NCI-H1092 treated with DMSO at 0.1 percent for 48 hours (cell line): ENCODE measurements at regions not wholly inside any gene's neighbourhood (a gene's known extent, or its start where the extent isn't known, plus 50 kb on each side); places are given as distances from the start of the nearest gene placed in this dataset.

Experiments
- DNase-seq: peaks from one replicate; lab custom pipeline; 2025; lab: John Stamatoyannopoulos, UW

DNA sequence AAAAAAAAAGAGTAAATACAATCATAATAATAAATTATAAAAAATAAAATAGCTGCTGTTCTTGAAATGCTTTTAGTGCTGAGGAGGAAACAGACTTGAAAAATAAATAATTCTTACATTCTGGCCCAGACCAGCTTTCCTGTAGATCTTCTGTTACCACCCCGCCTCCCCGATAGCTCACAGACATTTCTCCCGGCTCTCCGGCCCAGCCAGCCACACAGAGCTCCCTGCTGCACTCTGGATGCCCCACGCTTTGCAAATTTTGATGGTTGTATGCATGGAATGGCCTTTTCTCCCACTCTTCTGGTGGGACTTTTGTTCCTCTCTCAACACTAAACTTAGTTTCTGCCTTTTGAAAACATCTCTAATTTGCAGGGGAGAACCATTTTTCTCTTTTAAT lies 249.3 kb downstream of the ATP23 start:
- no peak for DNase-seq

DNA sequence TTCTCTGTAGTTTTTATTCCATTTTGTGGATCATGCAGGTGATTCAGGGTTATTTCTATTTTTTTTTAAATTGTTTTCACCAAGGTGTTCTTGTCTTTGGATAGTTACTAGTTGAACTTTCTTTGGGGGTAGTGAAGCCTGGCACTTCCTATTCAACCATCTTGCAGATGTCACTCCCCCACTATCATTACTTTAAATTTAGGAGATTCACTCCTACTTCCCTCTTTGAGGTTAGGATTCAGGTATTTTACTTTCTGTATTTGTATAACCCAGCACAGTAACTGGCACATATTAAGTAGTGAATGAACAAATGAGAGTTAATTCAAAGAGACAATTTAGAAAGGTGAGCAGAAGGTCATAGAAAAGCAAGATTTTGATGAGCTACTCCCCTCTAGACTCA lies 255.6 kb downstream of the ATP23 start:
- no peak for DNase-seq

GRCh38 chr12:58202933-58203718 lies 261.8 kb downstream of the ATP23 start:
- no peak for DNase-seq

GRCh38 chr12:58204071-58204470 lies 262.7 kb downstream of the ATP23 start:
- no peak for DNase-seq

- no peak for DNase-seq
Observed at GRCh38 chr12:58206876-58207275, 265.5 kb downstream of the ATP23 start.

DNA sequence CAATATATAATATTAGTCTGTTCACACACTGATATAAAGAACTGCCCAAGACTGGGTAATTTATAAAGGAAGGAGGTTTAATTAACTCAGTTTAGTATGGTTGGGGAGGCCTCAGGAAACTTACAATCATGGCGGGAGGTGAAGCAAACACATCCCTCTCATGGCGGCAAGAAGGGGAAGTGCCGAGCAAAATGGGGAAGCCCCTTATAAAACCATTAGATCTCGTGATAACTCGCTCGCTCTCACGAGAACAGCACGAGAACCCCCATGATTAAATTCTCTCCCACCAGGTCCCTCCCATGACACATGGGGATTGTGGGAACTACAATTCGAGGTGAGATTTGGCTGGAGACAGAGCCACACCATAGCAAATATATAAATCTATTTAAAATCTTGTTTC lies 269.8 kb downstream of the ATP23 start:
- DNase-seq, result no peak

GRCh38 chr12:58217130-58217529 lies 275.8 kb downstream of the ATP23 start:
- no peak for DNase-seq

DNA sequence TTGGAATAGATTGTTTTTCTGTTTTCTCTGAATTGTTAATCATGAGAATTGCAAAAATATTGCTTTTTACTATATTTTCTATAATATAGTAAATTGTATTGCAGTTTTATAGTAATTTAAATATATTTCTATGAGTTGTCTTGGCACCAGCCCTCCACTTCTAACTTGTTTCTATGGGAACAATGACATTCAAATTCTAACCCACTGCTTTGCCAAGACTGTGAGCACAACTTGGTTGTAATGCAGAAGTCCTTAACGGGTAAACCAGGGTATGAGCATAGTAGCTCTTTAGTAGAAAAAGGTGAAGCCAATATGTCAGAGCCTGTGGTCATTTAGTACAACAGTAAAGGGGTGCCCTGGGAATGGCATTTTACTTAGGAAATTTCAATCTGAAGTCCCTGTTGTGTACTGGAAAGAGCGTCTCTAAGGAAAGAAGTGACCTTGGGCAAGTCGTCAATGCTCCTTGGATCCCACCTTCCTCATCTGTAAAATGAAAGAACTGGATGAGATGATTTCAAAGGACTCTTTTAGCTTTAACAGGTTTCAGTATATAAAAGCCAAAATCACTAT lies 283.3 kb downstream of the ATP23 start:
- no peak for DNase-seq

- no peak for DNase-seq
Observed at GRCh38 chr12:58225203-58225877, 284.0 kb downstream of the ATP23 start.

DNA sequence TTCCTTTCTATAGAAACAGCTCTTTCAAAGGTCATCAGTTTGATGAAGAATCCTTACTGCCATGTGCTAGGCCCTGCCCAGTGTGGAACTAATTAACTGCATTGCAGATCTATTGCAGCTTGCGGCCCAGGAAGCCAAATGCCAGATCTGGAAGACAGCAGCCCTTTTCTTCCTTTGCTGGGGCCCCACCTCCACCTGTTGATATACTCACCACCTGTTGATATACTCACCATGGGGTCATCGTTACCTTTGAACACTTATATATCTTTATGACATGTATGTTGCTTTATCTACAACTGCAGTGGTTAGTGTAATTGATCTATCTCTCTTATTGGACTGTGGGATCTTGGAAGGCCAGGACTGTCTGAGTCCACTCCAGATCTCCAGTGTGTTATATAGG lies 292.5 kb downstream of the ATP23 start:
- no peak for DNase-seq

- no peak for DNase-seq
Observed at GRCh38 chr12:58238411-58238810, 297.0 kb downstream of the ATP23 start.

- no peak for DNase-seq
Observed at GRCh38 chr12:58241099-58241498, 299.7 kb downstream of the ATP23 start.

DNA sequence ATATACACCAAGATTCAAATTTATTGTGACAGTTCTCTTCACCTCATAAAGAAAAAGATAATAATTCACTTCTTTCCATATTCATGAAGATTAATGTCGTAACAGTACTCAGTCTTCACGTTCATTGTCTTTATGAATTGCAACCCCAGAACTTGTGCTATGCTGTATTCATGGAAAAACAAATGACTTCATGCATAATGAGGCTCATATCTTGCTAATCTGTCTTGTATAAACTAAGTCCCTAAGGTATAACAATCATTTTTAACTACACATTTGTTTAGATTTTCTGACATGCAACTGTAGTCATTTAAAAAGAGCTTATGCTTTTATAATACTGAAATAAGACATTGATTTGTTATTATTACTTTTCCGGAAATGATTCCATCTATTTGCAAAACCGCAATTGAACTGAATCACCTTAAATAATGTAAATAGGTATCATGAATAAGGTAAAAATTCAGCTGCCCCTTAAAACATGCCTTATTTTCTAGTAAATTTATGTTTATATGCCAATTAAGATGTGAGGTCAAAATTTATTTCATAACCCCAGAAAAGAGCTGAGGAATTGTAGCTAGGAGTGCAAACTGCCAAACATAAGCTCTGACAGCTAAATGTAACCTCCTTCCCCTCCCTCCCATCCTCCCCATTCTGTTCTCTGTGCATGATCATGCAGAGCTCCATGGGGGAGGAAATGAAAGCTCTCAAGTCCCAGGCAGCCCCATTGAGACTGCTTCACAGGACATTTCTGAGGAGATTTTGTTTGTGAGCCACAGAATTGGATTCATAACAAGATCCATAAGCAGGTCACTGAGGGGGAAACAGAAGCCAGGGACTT lies 301.6 kb downstream of the ATP23 start:
- DNase-seq, result no peak

- no peak for DNase-seq
Observed at GRCh38 chr12:58247633-58248032, 306.3 kb downstream of the ATP23 start.

- no peak for DNase-seq
Observed at GRCh38 chr12:58248599-58248998, 307.2 kb downstream of the ATP23 start.

DNA sequence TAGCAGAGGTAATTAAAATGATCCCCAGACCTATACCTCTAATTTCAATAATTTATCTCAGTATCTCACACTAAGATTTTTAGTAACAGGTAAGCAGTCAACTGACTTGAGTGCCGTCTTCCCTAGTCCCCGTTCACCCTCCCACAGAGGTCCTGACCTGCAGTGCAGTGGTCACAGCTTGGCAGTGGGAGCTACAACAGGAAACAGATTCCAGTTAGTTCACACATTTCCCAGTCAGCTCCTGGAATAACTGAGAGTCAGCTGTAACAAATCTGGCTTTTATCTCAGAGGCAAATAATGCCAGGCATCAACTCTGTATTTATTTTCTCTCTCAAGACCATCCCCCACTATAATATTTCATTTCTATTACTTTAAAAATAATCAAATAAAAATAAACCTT lies 308.2 kb downstream of the ATP23 start:
- DNase-seq, result no peak

DNA sequence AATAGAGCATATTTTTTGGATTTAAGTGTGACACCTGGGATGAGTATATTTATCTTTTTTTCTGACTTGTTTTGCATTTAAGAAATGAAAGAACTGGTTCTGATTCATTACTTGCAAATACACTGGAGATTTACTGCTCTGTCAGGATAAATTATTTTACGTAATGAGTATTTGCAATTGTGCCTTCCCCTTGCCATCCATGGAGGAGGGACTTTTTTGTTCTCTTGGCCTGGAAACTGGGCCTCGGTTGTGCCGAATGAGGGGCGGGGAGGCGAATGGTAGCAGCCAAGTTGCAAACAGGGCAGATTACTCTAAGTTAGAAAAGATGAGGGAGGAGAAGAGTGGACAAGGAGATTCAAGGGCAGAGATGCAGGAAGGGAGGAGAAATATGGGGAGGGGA lies 308.7 kb downstream of the ATP23 start:
- no peak for DNase-seq

- no peak for DNase-seq
Observed at GRCh38 chr12:58252914-58253313, 311.5 kb downstream of the ATP23 start.

DNA sequence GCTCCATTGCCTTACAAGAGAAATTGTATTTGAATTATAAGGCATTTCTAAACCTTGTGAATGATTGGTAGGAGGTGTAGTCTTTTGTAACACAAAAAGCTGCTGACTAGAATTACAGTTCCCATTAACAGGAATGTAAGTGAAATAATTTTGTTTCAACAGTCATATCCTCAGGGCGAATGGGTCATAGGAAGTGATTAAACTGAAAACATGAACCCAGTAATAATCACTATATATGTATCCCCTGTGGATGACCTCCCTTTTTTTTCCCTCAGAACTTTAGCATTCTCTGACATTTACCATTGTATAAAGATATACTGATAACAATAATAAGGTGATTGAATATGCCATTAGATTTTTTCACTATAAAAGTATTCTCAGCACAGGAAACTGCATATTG lies 312.3 kb downstream of the ATP23 start:
- DNase-seq, result no peak

DNA sequence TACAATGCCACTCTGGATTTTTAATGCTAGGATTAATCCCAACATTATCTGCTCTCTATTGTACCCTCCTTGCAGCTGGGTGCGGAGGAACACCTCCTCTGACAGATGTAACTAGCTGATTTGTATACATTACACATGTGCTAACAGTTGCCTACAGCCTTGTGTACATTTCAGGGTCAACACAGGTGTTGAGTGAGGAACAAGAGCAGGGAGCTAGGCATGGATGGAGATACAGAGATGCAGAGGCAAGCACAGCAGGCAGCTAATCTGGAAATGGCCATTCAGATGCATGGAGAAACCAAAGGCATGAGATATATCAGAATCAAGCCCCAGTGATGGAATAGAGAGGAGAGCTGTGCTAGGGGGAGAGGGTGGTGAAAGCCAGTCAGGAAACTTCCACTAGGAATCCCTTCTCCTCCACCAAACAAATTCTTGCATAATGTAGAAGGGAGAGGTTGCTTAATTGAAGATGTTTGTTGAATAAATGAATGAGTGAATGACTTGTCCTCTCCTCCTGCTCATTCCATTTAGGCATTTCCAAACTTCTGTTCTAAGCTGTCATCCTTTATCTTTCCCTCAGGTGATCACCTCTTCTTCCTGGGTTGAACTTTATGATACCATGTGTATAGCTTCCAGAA lies 313.2 kb downstream of the ATP23 start:
- no peak for DNase-seq

DNA sequence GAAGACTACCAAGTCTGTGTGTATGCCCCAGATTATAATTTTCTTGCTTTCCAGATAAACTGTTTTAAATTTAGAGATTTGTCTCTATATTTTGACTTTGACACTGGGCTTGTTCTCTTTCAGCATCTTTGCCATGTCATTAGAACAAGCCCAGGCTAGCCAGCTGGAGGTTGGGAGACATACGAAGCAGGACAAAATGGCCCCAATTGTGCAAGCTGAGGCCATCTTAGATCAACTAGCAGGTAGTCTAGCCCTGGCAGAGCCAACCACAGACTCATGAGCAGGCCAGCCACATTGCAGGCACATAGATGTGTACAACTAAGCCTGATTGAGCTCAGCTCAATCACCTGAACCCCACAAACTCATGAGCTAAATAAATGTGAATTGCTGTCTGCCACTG lies 321.4 kb downstream of the ATP23 start:
- DNase-seq, result no peak

GRCh38 chr12:58263816-58264215 lies 322.4 kb downstream of the ATP23 start:
- DNase-seq, result no peak
